Left hindlimb (tissue), 1 donor: ENCODE measurements at regions not wholly inside any gene's neighbourhood (a gene's known extent, or its start where the extent isn't known, plus 50 kb on each side); places are given as distances from the start of the nearest gene placed in this dataset.

Experiments
- DNase-seq: peaks from one replicate; pipeline ENCODE4 v3.0.0-alpha.2; 2018

DNA sequence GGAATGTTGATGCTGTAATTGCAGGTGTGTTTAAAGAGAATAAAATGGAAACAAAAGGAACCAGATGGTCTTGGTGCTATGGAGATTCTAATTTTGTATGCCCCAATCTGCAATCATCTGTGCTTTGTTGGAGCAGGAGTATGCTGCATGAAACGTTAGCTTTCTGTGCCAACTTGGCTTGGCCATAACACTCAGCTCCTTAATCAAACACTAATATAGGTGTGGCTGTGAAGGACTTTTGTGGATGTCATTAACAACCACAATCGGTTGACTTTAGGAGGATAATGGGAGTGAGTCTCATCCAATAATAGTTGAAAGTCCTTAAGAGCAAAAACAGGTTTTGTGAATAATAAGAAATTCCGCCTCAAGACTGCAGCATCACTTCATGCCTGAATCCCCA is 399.2 kb downstream of the NLGN4X start:
- no peak for DNase-seq

DNA sequence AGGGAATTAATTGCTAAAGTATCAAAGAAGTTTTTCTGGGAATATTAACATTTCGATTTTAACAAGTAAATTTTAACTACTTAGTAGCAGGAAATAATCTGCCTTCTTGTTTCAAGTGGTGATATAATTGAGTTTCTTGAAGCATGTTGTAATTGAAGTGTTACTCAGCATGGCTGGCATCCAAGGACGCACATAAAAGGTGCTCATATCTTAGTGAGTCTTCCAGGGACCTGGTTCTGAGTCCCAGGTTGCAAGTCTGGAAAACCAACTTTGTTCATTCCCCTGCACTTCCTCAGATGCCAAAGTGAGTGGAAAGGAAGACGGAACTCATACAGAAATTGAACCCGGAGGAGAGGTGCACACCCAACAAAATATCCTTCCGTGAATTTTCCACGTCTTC is 399.6 kb downstream of the NLGN4X start:
- DNase-seq: no peak

DNA sequence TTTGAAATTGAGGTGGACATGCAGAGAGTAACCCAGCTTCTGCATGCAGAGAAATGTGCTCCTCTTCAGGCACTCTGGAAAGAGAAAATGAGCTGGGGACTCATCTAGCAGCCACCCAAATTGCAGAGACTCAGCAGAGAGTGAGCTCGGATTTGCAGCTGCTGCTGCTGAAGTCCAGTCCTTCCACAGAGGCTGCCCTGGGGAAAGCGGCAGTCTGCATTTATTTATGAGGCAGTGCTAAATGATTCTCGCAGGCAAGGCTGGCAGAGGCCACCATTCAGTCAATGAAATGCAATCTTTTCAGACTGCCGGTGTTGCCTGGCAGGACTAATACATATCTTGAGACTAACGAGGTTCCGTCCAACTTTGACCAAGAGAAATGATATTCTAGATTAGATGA is 404.8 kb downstream of the NLGN4X start:
- DNase-seq: no peak

DNA sequence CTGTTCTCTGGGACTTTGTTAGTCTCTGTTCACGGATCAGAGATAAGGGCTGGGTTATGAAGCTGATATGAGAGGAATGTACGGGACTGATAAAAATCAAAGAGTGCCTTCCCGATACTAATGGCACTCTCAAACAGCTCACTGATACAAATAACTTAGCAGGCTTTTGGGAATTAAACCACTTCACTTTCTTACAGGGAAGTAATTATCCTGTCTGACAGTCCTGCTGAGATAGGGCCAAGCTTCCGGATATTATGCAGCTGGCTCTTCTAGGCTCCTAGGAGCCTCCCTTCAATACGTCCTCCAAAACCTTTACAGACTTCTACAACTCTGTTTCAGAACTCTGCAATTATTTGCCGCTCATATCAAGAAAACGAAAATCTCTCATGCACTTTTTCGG is 418.0 kb downstream of the NLGN4X start:
- DNase-seq: no peak

DNA sequence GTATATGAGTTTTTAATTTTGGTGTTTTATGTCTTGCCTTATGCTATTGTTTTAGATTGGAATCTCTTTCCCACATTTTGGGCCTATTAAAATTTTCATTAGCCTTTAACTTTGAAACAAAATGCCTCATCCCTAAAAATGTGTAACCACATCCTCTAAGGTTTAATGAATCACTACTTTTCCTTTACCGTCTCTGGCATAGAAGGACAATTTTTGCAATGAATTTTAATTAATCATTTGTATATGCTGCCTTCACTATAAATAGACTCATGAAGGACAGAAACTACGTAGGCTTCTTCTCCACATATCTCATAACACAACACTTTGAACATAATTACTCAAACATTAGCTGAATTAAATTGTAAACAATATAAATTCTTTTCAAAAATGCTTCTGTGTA is 421.5 kb downstream of the NLGN4X start:
- no peak for DNase-seq

DNA sequence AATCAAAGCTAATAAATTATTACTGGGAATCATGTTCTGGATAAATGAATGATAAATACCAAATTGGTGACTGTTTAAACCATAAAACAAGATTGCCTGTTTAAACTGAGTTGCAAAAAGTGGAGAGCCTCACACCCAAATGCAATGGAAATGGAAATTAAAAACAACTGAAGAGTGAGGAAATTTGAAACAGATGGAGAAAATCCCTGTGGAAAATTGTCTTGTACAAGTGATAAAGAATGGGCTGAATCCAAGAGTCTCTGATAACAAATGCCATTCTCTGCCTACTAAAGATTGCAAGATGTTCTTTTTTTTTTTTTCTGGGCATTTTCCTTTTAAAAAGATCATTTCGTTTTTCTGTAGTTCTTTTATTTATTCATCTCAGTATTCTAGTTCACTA is 426.3 kb downstream of the NLGN4X start:
- DNase-seq: no peak

DNA sequence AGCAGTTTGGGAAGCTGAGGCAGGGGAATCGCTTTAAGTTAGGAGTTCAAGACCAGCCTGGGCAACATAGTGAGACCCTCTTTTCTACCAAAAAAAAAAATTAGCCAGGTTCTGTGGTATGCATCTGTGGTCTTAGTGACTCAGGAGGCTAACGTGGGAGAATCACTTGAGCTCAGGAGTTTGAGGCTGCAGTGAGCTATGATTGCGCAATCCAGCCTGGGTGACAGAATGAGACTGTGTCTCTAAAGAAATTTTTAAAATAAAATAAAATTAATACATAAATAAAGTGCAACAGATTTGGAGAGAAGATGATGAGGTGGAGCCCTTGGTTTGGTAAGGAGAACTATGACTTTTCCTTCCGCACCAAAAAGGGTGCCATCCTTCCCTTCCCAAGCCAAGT is 436.9 kb downstream of the NLGN4X start:
- no peak for DNase-seq

DNA sequence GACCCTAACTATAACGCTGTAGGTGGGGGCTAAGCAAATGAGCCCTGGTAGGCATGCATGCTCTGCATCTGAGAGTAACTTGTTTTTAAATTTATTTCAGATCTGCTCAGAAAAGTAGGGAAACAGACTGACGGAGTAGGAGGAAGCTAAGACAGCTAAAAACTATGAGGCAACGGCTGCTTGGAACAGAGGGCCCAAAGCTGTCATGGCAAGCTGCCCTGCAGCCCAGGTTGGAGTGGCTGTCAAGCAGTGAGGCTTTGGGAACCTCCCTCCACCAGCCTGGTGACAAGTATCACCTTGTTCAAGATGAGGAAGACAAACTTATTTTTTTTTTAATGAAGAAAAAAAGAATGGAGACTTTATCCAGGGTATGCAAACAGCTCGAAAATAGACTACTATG is 439.8 kb downstream of the NLGN4X start:
- no peak for DNase-seq

DNA sequence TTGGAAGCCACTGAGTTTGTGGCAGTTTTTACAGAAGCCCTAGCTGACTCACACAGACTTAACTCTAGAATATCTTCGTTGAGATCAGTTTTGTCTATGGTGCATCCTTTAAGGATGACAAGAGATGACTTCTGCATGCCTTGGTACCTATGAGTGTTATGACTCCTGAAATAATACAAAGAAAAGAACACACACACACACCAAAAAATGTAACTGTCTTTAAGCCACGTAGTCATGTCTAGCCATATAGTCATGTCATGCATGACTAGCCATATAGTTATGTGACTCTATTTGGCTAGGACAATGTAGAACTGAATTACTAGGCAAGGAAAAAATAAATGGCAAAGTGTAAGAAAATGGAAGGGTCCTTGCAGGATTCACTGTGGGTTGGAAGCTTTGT is 447.8 kb downstream of the NLGN4X start:
- no peak for DNase-seq

DNA sequence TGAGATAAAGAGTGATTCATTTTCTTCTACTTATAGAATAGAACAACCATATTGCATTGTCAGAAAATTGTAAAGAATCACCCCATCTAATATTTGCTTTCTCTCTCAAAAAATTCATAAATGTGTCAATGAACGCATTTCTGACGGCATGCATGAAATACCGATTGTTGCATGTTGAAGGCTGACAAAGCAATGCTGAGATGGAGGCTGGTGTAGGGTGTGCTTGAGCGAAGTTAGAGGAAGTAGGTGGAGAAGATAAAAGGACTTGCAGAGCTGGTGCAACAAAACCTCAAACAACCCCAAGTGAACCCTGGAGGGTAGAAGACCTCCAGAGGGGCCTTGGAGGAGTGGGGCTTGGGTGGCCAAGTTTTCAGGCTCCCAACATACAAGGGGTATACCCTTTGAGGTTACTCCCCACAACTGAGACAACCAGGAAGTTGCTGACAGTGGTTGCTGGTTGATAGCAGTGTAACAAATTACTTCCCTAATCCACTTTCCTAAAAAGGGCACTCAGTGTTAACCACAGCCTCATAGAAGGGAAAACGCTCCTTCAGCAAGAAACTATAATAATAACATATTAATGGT is 452.7 kb downstream of the NLGN4X start:
- DNase-seq: peak; percentile 17

DNA sequence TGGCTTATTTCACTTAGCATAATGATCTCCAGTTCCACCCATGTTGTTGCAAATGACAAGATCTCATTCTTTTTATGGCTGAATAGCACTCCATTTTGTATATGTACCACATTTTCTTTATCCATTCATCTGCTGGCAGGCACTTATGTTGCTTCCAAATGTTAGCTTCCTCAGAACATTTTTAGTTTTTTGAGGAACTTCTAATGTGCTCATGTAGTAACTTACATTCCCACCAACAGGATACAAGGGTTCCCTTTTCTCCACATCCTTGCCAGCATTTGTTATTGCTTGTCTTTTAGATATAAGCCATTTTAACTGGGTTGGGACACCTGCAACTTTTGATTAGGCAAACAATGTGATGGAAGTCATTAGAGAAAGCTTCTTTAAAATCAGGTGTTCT is 454.2 kb downstream of the NLGN4X start:
- no peak for DNase-seq

DNA sequence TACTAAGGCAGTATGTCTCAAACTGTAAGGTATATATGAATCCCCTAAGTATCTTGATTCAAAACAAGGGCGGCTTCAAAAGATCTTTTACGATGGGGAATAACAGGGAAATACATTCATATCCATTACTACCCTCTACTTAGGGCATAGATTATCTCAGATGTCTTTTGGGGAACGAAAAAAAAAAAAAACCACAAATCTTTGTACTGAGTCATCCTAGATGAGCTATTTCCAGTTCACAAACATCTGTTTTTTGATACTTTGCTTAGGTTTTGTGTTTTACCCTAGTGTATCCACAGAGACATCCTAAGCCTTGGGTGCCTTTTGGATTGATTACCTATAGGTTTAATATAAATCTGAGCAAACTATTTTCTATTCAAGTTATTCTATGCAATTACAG is 457.2 kb downstream of the NLGN4X start:
- no peak for DNase-seq

DNA sequence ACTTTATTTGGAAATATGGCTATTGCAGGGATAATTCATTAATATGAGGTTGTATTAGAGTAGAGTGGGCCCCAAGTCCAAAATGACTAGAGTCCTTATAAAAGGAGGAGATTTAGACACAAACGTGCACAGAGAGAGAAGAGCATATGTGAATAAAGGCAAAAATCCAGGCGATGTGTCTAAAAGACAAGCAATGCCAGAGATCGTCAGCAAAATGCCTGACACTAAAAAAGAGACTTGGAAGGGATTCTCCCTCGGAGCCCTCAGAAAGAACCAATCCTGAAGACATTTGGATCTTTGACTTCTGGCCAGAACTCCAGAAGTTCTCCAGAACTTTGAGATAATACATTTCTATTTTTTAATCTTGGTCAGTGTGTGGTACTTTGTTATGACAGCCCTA is 472.1 kb downstream of the NLGN4X start:
- no peak for DNase-seq

DNA sequence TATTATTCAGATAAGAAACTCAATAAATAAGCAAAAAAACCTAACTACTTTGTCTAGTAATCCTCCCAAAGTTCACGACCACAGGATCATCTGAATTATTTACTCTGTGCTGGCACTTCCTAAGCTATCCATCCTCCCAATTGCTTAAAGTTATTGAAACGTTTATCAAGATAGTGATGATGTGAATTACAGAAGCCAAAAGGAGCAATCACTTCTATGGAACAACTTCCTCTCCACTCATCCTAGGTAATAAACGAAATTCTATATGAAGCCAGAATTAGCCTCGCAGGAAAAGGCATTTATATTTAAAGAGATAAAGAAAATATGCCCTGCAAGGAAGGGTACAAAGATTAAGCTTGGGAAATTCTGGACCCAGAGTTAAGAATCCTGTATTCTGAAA is 475.4 kb downstream of the NLGN4X start:
- DNase-seq: no peak

DNA sequence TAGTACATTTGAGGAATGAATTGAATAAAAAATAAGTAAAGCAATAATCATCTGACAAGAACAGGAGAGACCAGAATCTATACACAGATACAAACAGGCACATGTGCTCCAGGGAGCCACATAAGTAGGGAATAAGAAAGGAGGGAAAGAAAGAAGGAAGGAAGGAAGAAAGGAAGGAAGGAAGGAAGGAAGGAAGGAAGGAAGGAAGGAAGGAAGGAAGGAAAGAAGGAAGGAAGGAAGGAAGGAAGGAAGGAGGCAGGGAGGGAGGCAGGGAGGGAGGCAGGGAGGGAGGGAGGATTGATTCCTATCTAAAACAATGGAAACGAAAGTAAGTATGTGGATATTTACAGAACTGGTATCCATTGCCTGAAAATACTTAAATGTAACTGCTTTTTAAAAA is 475.8 kb downstream of the NLGN4X start:
- no peak for DNase-seq

DNA sequence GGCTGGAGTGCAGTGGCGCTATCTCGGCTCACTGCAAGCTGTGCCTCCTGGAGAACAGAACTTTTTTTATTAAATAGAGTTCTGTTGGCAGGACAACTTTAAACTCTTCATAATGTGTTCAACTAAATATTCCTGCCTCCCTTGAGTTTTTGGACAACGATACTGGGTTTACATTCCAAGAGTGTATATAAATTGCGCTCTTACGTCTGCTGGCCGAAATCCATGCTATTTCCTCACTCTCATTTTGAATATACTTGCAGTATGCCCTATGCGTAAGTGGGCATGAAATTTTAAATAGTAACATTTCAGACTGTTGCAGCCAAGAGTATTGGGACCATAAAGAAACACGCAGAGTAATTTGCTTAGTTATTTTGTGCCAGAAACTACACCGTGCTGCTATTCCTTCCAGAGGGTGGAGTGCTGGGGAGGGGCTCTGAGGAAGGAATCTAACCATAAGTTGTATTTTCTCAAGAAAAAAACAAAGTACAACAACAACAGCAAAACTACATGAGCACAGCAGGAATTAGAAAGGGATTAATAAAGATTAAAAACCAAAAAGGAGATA is 480.0 kb downstream of the NLGN4X start:
- peak; percentile 29 for DNase-seq

DNA sequence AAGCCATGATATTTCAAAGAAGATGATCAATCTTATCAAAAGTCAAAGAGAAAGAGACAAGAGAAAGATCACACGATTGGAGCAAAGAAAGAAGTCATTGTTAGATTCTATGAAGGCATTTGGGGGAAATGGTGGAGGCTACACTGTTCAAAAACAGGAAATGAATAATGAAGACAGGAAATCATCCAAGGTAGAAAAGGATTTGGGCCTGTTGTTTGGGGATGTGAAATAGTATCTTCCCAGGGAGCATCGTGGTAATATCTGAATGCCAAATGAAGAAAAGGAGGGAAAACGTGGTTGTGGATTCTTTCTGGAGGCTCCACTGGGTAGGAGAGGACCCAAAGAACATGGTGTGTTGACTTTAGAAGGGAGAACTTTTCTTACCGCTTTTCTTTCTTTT is 482.4 kb downstream of the NLGN4X start:
- DNase-seq: no peak

DNA sequence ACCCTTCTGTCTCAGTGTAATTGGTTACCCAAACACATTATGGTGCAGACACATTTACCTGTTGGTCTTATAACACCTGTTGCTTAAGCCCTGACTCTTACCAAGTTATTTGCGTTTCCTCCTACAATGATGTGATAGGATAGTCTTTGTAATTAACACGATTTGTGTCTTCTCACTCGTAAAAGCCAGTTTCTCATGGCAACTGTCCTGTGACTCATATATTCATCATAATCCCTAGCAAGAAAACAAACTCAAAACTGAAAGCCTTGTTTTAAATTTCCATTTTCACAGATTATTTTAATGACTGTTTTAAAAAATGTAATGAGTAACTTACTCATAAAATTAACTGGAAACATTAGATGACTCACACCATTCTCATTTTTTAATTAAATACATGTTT is 495.2 kb downstream of the NLGN4X start:
- no peak for DNase-seq

DNA sequence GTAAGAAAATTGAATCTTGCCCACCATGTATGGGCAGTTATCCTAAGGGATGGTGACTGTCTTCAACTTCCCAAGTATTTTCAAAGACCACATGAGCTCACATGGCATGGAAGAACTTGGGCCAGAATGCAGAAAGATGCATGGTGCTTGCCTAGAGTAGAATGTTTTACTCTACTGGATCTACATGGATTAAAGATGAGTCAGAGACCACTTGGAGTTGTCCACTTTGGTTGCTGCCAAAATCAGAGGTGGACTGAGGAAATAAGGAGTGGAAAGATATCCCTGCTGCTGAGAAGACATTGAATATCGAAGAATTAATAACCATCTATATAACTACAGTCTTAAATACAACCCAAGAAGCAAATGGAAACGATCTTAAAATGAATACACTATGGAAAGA is 498.1 kb downstream of the NLGN4X start:
- no peak for DNase-seq

DNA sequence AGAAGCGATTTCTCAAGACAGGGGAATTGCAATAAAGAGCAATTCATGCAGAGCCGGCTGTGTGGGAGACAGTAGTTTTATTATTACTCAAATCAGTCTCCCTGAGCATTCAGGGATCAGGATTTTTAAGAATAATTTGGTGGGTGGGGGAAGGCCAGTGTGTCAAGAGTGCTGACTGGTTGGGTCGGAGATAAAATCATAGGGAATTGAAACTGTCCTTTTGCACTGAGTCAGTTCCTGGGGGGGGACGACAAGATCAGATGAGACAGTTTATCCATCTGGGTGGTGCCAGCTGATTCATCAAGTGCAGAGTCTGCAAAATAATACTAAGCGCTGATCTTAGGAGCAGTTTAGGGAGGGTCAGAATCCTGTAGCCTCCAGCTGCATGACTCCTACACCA is 502.4 kb downstream of the NLGN4X start:
- no peak for DNase-seq

DNA sequence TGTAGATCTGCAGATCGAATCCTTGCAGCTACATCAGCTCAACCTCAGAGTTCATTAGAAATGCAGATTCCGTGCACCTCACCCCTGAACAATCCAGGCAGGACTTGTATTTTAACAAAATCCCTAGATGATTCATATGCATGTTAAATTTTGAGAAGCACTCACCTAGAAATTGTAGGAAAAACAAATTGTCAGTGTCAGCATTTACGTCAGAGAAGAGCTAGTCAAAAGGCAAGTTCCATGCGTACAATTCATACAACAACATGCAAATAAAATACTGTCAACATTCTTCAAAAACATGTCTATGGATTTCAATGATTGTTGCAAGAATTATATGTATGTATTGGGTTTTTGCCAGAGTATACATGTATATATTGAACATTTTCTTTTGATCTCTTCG is 504.5 kb downstream of the NLGN4X start:
- no peak for DNase-seq

DNA sequence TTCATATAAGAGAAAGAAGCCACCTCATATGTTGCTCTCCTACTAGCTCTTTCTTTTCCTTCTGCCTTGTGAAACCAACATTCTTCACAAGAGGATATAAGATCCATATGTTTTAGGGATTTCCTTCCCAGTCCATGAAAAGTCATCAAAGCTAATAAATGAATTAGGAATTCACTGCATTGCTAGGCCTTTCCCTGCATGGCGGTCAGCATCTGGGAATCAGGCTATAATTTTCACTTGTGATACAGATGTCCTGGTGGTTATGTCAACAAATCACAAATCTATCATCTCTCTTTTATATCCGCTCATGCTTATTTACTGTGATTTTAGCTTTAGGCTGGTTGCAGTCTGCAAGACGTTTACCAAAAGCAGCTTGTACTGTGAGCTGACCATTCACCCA is 510.0 kb downstream of the NLGN4X start:
- no peak for DNase-seq

DNA sequence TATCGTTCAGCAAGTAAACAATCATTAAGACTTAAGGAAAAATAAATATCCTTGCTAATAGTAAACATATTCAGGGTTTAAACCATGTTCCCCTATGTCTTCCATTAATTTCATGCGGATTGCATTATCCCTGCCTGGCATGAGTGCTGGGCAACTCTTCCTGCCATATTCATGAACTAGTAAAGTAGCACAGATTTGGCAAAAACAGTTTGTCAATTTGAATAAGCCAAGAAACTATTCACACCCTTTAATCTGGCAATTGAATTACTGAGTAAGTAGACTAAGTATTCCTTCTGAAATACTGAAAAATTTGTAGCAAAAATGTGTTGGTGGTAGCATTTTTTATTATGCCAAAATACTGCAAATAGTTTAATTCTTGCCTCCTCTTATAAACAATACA is 512.0 kb downstream of the NLGN4X start:
- DNase-seq: no peak

DNA sequence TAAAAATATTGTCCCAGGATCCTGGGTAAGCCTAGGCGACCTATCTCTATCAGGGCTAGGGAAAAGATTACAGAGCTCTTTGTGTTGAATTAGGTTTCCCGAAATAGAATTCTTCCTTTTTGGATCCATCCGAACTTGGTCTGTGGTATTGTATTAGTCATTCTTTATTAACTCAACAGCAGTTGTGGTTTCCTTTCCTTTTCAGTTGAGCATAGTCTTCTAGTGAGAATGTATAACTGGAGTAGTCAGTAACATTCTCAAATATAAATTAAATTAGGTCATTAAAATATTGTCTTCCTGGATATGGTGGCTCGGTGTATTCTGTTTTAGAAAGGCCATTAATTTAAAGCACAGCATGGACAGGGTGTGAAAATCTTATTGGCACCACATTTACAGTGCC is 520.4 kb downstream of the NLGN4X start:
- no peak for DNase-seq

DNA sequence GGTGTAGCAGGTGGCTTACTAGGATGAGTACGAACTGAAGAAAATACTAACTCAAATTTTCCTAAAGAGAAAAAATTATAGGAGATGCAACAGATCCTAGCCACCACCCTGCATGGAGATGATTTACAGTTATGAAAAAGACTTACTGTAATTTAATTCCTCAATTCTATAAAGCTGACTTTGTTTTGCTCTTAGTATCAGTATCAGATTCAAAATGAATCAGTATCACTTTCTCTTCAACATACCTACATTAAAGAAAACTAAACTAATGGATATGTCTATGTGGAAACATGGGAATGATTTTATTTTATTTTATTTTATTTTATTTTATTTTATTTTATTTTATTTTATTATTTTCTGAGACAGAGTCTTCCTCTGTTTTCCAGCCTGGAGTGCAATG is 525.8 kb downstream of the NLGN4X start:
- no peak for DNase-seq

DNA sequence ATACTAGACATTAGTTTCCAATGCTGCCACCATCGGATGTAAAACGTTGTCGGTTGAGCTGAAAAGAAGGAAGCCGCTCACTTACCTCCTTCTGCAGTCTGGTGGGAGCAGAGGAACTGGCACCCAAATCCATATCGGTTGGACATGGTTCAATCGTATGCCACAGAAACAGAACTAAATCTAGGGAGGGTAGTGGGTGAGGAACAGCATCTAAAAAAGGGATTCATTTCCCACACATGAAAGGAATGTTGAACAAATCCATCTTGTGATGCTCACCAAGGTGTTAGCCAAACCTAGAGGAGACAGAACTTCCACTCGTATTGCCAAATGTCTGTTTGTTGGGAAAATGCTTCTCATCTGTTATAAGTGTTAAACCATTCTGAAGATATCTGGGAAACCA is 532.7 kb downstream of the NLGN4X start:
- no peak for DNase-seq
